ENCODE measurements at regions not wholly inside any gene's neighbourhood (a gene's known extent, or its start where the extent isn't known, plus 50 kb on each side); places are given as distances from the start of the nearest gene placed in this dataset.

GRCh38 chr12:89946518-89947135 lies 238.0 kb upstream of the ATP2B1 start:
- TF ChIP-seq CTCF (IDR thresholded peaks at IDR 0.05): no peak

- no peak for TF ChIP-seq CTCF (IDR thresholded peaks at IDR 0.05)
These were observed 236.5 kb upstream of the ATP2B1 start for GRCh38 chr12:89945123-89945522.

GRCh38 chr12:89943463-89943862 lies 234.8 kb upstream of the ATP2B1 start:
- no peak for TF ChIP-seq CTCF (IDR thresholded peaks at IDR 0.05)

- no peak for TF ChIP-seq CTCF (IDR thresholded peaks at IDR 0.05)
These were observed 232.8 kb upstream of the ATP2B1 start for GRCh38 chr12:89941436-89941835.

GRCh38 chr12:89939522-89940215 lies 231.0 kb upstream of the ATP2B1 start:
- no peak for TF ChIP-seq CTCF (IDR thresholded peaks at IDR 0.05)

- no peak for TF ChIP-seq CTCF (IDR thresholded peaks at IDR 0.05)
These were observed 228.0 kb upstream of the ATP2B1 start for GRCh38 chr12:89936631-89937030.

GRCh38 chr12:89935850-89936249 lies 227.2 kb upstream of the ATP2B1 start:
- TF ChIP-seq CTCF (IDR thresholded peaks at IDR 0.05): no peak

Data from LNCAP (cell line).